Amniotic stem cell (primary cell): ENCODE measurements at regions not wholly inside any gene's neighbourhood (a gene's known extent, or its start where the extent isn't known, plus 50 kb on each side); places are given as distances from the start of the nearest gene placed in this dataset.
"Not testable (repeated sequence)": the region's sequence is repeated elsewhere in the genome, so short reads cannot be mapped to it uniquely, and the experiment has no call there.

Experiments
- DNase-seq: peaks from one replicate; lab custom pipeline; 2025; lab: John Stamatoyannopoulos, UW

- DNase-seq = no peak
Measured at GRCh38 chr1:181202986-181203555, 114.6 kb downstream of the IER5 start.

- DNase-seq = no peak
Measured at GRCh38 chr1:181204530-181204929, 116.0 kb downstream of the IER5 start.

- DNase-seq = no peak
Measured at GRCh38 chr1:181205901-181206300, 117.4 kb downstream of the IER5 start.

GRCh38 chr1:181206513-181206912, 118.0 kb downstream of the IER5 start:
- DNase-seq = no peak

- DNase-seq = no peak
Measured at GRCh38 chr1:181206979-181207790, 118.7 kb downstream of the IER5 start.

GRCh38 chr1:181208083-181208482, 119.6 kb downstream of the IER5 start:
- DNase-seq = no peak

- DNase-seq = no peak
Measured at GRCh38 chr1:181208967-181209366, 120.5 kb downstream of the IER5 start.

GRCh38 chr1:181213056-181213455, 124.6 kb downstream of the IER5 start:
- no peak for DNase-seq

- DNase-seq = no peak
Measured at GRCh38 chr1:181216591-181216994, 128.1 kb downstream of the IER5 start.

GRCh38 chr1:181219938-181220337, 131.4 kb downstream of the IER5 start:
- DNase-seq = no peak

GRCh38 chr1:181221078-181221477, 132.6 kb downstream of the IER5 start:
- DNase-seq = no peak

- DNase-seq = no peak
Measured at GRCh38 chr1:181222972-181223505, 134.5 kb downstream of the IER5 start.

- not testable (repeated sequence) for DNase-seq
Measured at GRCh38 chr1:181226728-181227127, 138.2 kb downstream of the IER5 start.

- DNase-seq = no peak
Measured at GRCh38 chr1:181239086-181239485, 150.6 kb downstream of the IER5 start.

- DNase-seq = not testable (repeated sequence)
Measured at GRCh38 chr1:181246320-181246719, 157.8 kb downstream of the IER5 start.

GRCh38 chr1:181248361-181248760, 159.9 kb downstream of the IER5 start:
- not testable (repeated sequence) for DNase-seq

- DNase-seq = no peak
Measured at GRCh38 chr1:181249186-181249585, 160.7 kb downstream of the IER5 start.

- DNase-seq = no peak
Measured at GRCh38 chr1:181250038-181250437, 161.5 kb downstream of the IER5 start.

- DNase-seq = no peak
Measured at GRCh38 chr1:181251001-181251712, 162.7 kb downstream of the IER5 start.

- no peak for DNase-seq
Measured at GRCh38 chr1:181251713-181252075, 163.2 kb downstream of the IER5 start.

- not testable (repeated sequence) for DNase-seq
Measured at GRCh38 chr1:181253601-181254000, 165.1 kb downstream of the IER5 start.

- peak; percentile 78 for DNase-seq
Measured at GRCh38 chr1:181255270-181255929, 166.9 kb downstream of the IER5 start.
